ENCODE measurements at regions not wholly inside any gene's neighbourhood (a gene's known extent, or its start where the extent isn't known, plus 50 kb on each side); places are given as distances from the start of the nearest gene placed in this dataset.
A peak's percentile ranks its signal among the peaks of the same experiment; 100 is the strongest.

- TF ChIP-seq STAT1 (IDR thresholded peaks at IDR 0.05; ENCODE audit: unreplicated experiment) (no peak), ETS1 (IDR thresholded peaks at IDR 0.05) (no peak)
Observed at GRCh38 chr14:71765505-71765904, 166.7 kb upstream of the RGS6 start (continued).

DNA sequence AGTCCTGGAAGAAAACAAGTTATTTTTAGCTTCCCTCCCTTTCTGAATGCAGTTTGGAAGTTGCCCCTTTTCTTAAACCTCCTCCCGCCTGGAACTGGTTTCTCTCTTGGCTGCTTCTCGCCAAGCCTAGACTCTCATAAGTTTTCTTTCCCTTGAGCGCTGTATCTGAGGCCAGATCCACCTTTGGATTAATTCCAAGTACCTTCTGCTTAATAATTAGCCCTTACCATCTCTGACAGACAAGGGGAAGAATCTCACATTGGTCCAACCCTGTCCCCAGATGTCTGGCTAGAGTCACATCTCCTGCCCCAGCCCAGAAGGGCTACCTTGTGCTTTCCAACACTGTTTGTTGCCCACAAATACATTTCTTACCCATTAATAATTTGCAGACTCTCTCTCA lies 161.8 kb upstream of the RGS6 start:
- Mint-ChIP-seq H3K36me3 (ENCODE audit: low read depth) (peaks cover 32% of the 10 kb centered on the region), H3K9me3 (peaks cover 35% of the 10 kb centered on the region), H3K4me3 (no peak overlapping the region), H3K27ac (no peak overlapping the region), H3K4me1 (peaks cover 13% of the 10 kb centered on the region), H3K27me3 (ENCODE audit: insufficient read depth, low read depth, poor library complexity) (peaks cover 7% of the 10 kb centered on the region)
- Histone ChIP-seq H3K4me2 (no peak overlapping the region), H3K4me1 (ENCODE audit: insufficient read depth) (peaks cover 3% of the 10 kb centered on the region; the same call in 1 of the 2 replicates), H3K9me2 (ENCODE audit: insufficient read depth) (peaks cover 15% of the 10 kb centered on the region), H3K4me3 (no peak overlapping the region), H3F3A (replicated peaks; ENCODE audit: low read depth) (no peaks in the 10 kb centered on the region), H4K20me1 (replicated peaks; ENCODE audit: insufficient read depth) (no peaks in the 10 kb centered on the region), H3K79me2 (replicated peaks; ENCODE audit: insufficient read depth) (no peaks in the 10 kb centered on the region), H3K27ac (ENCODE audit: low read depth) (no peak overlapping the region), H3K27me3 (ENCODE audit: insufficient read depth) (no peaks in the 10 kb centered on the region), H2AFZ (peak overlapping the region; percentile 38), H3K36me3 (ENCODE audit: insufficient read depth) (no peaks in the 10 kb centered on the region; the same call in 1 of the 2 replicates)
- no peak for ATAC-seq
- no peak for DNase-seq (ENCODE audit: low spot score)
- no peak for TF ChIP-seq ETS1 (IDR thresholded peaks at IDR 0.05)
- no peak for TF ChIP-seq EZH2 (IDR thresholded peaks at IDR 0.05; ENCODE audit: low read depth, unreplicated experiment)
- no peak for TF ChIP-seq CTCF (conservative IDR thresholded peaks at IDR 0.05; ENCODE audit: low read depth in 2 of 2)
- TF ChIP-seq ZNF331 (CRISPR knock-in tag; IDR thresholded peaks at IDR 0.05; ENCODE audit: low read depth), result no peak
- no peak for TF ChIP-seq STAT1 (IDR thresholded peaks at IDR 0.05; ENCODE audit: unreplicated experiment)
- no peak for TF ChIP-seq EZH2phosphoT487 (IDR thresholded peaks at IDR 0.05; ENCODE audit: unreplicated experiment)
- TF ChIP-seq POLR2AphosphoS5 (IDR thresholded peaks at IDR 0.05; ENCODE audit: low read depth), result no peak
- TF ChIP-seq JUNB (IDR thresholded peaks at IDR 0.05; ENCODE audit: unreplicated experiment), result no peak
- TF ChIP-seq, protein P1, sequence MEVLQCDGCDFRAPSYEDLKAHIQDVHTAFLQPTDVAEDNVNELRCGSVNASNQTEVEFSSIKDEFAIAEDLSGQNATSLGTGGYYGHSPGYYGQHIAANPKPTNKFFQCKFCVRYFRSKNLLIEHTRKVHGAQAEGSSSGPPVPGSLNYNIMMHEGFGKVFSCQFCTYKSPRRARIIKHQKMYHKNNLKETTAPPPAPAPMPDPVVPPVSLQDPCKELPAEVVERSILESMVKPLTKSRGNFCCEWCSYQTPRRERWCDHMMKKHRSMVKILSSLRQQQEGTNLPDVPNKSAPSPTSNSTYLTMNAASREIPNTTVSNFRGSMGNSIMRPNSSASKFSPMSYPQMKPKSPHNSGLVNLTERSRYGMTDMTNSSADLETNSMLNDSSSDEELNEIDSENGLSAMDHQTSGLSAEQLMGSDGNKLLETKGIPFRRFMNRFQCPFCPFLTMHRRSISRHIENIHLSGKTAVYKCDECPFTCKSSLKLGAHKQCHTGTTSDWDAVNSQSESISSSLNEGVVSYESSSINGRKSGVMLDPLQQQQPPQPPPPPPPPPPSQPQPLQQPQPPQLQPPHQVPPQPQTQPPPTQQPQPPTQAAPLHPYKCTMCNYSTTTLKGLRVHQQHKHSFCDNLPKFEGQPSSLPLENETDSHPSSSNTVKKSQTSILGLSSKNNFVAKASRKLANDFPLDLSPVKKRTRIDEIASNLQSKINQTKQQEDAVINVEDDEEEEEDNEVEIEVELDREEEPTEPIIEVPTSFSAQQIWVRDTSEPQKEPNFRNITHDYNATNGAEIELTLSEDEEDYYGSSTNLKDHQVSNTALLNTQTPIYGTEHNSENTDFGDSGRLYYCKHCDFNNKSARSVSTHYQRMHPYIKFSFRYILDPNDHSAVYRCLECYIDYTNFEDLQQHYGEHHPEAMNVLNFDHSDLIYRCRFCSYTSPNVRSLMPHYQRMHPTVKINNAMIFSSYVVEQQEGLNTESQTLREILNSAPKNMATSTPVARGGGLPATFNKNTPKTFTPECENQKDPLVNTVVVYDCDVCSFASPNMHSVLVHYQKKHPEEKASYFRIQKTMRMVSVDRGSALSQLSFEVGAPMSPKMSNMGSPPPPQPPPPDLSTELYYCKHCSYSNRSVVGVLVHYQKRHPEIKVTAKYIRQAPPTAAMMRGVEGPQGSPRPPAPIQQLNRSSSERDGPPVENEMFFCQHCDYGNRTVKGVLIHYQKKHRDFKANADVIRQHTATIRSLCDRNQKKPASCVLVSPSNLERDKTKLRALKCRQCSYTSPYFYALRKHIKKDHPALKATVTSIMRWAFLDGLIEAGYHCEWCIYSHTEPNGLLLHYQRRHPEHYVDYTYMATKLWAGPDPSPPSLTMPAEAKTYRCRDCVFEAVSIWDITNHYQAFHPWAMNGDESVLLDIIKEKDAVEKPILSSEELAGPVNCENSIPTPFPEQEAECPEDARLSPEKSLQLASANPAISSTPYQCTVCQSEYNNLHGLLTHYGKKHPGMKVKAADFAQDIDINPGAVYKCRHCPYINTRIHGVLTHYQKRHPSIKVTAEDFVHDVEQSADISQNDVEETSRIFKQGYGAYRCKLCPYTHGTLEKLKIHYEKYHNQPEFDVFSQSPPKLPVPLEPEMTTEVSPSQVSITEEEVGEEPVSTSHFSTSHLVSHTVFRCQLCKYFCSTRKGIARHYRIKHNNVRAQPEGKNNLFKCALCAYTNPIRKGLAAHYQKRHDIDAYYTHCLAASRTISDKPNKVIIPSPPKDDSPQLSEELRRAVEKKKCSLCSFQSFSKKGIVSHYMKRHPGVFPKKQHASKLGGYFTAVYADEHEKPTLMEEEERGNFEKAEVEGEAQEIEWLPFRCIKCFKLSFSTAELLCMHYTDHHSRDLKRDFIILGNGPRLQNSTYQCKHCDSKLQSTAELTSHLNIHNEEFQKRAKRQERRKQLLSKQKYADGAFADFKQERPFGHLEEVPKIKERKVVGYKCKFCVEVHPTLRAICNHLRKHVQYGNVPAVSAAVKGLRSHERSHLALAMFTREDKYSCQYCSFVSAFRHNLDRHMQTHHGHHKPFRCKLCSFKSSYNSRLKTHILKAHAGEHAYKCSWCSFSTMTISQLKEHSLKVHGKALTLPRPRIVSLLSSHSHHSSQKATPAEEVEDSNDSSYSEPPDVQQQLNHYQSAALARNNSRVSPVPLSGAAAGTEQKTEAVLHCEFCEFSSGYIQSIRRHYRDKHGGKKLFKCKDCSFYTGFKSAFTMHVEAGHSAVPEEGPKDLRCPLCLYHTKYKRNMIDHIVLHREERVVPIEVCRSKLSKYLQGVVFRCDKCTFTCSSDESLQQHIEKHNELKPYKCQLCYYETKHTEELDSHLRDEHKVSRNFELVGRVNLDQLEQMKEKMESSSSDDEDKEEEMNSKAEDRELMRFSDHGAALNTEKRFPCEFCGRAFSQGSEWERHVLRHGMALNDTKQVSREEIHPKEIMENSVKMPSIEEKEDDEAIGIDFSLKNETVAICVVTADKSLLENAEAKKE (CRISPR knock-in tag; IDR thresholded peaks at IDR 0.05), result no peak
- TF ChIP-seq ZNF114 (CRISPR knock-in tag; IDR thresholded peaks at IDR 0.05), result no peak
- no peak for TF ChIP-seq CREB1 (CRISPR knock-in tag; IDR thresholded peaks at IDR 0.05; ENCODE audit: low read depth)
- no peak for TF ChIP-seq NANOG (IDR thresholded peaks at IDR 0.05; ENCODE audit: borderline replicate concordance)

Measured in GM23338 (cell line).